ENCODE measurements at regions not wholly inside any gene's neighbourhood (a gene's known extent, or its start where the extent isn't known, plus 50 kb on each side); places are given as distances from the start of the nearest gene placed in this dataset.

DNA sequence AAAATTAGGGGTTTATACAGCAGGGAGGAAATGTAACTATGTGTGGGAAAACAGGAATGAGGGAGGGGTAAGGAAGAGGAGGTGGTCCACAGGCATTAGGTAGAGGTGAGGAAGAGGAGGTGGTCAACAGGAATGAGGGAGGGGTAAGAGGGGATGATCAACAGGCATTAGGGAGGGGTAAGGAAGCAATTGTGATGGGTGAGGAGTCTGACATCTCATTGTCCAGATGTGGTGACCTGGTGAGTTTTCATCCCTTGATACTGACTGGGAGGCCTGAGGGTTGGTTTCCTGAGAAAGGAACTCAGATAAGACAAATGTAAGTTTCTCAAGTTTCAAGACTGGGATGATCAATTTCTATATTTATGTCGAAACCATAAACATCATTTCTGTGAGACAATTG is 206.2 kb upstream of the C16orf82 start:
- intact Hi-C loops (cut with micrococcal nuclease) (no loop called here), in situ Hi-C loops (cut with MboI) (no loop called here)
- Histone ChIP-seq H4K20me1 (replicated peaks; ENCODE audit: control insufficient read depth, insufficient read depth, low read length) (no peaks in the 10 kb centered on the region), H3K36me3 (ENCODE audit: control insufficient read depth, insufficient read depth, low read length) (no peaks in the 10 kb centered on the region), H3K4me2 (ENCODE audit: insufficient read depth, low read length) (no peak overlapping the region), H3K9me1 (ENCODE audit: control insufficient read depth, insufficient read depth, low read length) (no peaks in the 10 kb centered on the region), H3K27ac (ENCODE audit: extremely low read depth, low read depth, low read length) (no peak overlapping the region), H3K79me2 (ENCODE audit: control insufficient read depth, insufficient read depth, low read length) (no peaks in the 10 kb centered on the region), H3K9ac (ENCODE audit: insufficient read depth in 1 of 2, low read depth in 2 of 2, low read length in 2 of 2) (no peak overlapping the region), H2AFZ (ENCODE audit: low read depth, low read length) (no peak overlapping the region), H3K27me3 (ENCODE audit: control insufficient read depth in 2 of 2, insufficient read depth in 2 of 2, low read length in 2 of 2) (no peaks in the 10 kb centered on the region), H3K4me3 (no peak overlapping the region), H3K4me1 (replicated peaks in 1 of 2; ENCODE audit: control insufficient read depth in 2 of 2, insufficient read depth in 2 of 2, low read length in 2 of 2) (no peaks in the 10 kb centered on the region; a peak in 1 of 5 replicates), H3K9me3 (replicated peaks; ENCODE audit: control insufficient read depth, insufficient read depth, low read depth, low read length) (no peaks in the 10 kb centered on the region)
- ChIA-PET POLR2A (interaction anchor here (0.7 kb wide), 1 partner anchor 388 kb away, joined by 3 read pairs; no protein-coding TSS in a partner anchor), CTCF (ENCODE audit: low intra/inter-chr PET ratio) (no interaction called here)
- no peak for FAIRE-seq
- DNase-seq (ENCODE audit: extremely low read depth in 1 of 4, low spot score in 3 of 4) = no peak
- BruUV-seq (replicated peaks) = no TSS peak
- ATAC-seq = no peak
- TF ChIP-seq BRF1 (IDR thresholded peaks at IDR 0.05; ENCODE audit: borderline replicate concordance, extremely low read depth, insufficient read length) = no peak
- no peak for TF ChIP-seq ZSCAN32 (CRISPR knock-in tag; IDR thresholded peaks at IDR 0.05)
- TF ChIP-seq ZNF77 (CRISPR knock-in tag; IDR thresholded peaks at IDR 0.05) = no peak
- no peak for TF ChIP-seq HIVEP1 (CRISPR knock-in tag; IDR thresholded peaks at IDR 0.05)
- TF ChIP-seq CBX3 (IDR thresholded peaks at IDR 0.05; ENCODE audit: borderline replicate concordance in 1 of 2, low read length in 2 of 2) = no peak
- no peak for TF ChIP-seq RBFOX2 (IDR thresholded peaks at IDR 0.05; ENCODE audit: low read depth, low read length)
- no peak for TF ChIP-seq EZH2 (IDR thresholded peaks at IDR 0.05; ENCODE audit: borderline replicate concordance, low read depth, low read length)
- no peak for TF ChIP-seq RAD21 (CRISPR knock-in tag; conservative IDR thresholded peaks at IDR 0.05 in 1 of 2, IDR thresholded peaks at IDR 0.05 in 1 of 2)
- TF ChIP-seq MBD2 (IDR thresholded peaks at IDR 0.05; ENCODE audit: borderline replicate concordance, low read depth) = no peak
- TF ChIP-seq GATAD2B (IDR thresholded peaks at IDR 0.05; ENCODE audit: borderline replicate concordance) = no peak
- TF ChIP-seq, protein P1, sequence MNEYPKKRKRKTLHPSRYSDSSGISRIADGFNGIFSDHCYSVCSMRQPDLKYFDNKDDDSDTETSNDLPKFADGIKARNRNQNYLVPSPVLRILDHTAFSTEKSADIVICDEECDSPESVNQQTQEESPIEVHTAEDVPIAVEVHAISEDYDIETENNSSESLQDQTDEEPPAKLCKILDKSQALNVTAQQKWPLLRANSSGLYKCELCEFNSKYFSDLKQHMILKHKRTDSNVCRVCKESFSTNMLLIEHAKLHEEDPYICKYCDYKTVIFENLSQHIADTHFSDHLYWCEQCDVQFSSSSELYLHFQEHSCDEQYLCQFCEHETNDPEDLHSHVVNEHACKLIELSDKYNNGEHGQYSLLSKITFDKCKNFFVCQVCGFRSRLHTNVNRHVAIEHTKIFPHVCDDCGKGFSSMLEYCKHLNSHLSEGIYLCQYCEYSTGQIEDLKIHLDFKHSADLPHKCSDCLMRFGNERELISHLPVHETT (CRISPR knock-in tag; conservative IDR thresholded peaks at IDR 0.05 in 1 of 2, IDR thresholded peaks at IDR 0.05 in 1 of 2) = no peak
- TF ChIP-seq EP300 (IDR thresholded peaks at IDR 0.05; ENCODE audit: low read length) = no peak
- TF ChIP-seq ZNF165 (CRISPR knock-in tag; IDR thresholded peaks at IDR 0.05; ENCODE audit: borderline replicate concordance) = no peak
- 0% methylated on average over 1 of the region's 1 CpG for WGBS (ENCODE audit: insufficient coverage, low coverage, missing lambda C conversion rate)
